ENCODE measurements at regions not wholly inside any gene's neighbourhood (a gene's known extent, or its start where the extent isn't known, plus 50 kb on each side); places are given as distances from the start of the nearest gene placed in this dataset.
A peak's percentile ranks its signal among the peaks of the same experiment; 100 is the strongest.

- peaks cover 2% of the 10 kb centered on the region for H3K9me3 ChIP-seq (ENCODE audit: low read depth, low read length)
- H3K27ac ChIP-seq (ENCODE audit: low read depth, low read length): no peak overlapping the region
Observed at GRCh38 chr7:155919391-155920067, 107.3 kb upstream of the SHH start.

GRCh38 chr7:155918720-155919390, 106.6 kb upstream of the SHH start:
- Histone ChIP-seq H3K4me1 (ENCODE audit: insufficient read depth, low read length) (no peaks in the 10 kb centered on the region), H3K79me2 (ENCODE audit: insufficient read depth, low read length) (no peaks in the 10 kb centered on the region), H3K9me3 (ENCODE audit: low read depth, low read length) (peaks cover 2% of the 10 kb centered on the region), H3K27ac (ENCODE audit: low read depth, low read length) (no peak overlapping the region), H3K36me3 (ENCODE audit: insufficient read depth, low read length) (no peaks in the 10 kb centered on the region), H4K20me1 (ENCODE audit: insufficient read depth, low read length) (no peaks in the 10 kb centered on the region), H2AFZ (ENCODE audit: low read length) (no peak overlapping the region), H3K4me3 (ENCODE audit: insufficient read depth, low read length) (no peak overlapping the region), H3K4me2 (ENCODE audit: insufficient read depth, low read length) (no peak overlapping the region), H3K27me3 (ENCODE audit: insufficient read depth, low read length) (no peaks in the 10 kb centered on the region)
- peak; percentile 89 for DNase-seq (ENCODE audit: insufficient read length, low spot score, missing footprints)
- TF ChIP-seq, protein P1, sequence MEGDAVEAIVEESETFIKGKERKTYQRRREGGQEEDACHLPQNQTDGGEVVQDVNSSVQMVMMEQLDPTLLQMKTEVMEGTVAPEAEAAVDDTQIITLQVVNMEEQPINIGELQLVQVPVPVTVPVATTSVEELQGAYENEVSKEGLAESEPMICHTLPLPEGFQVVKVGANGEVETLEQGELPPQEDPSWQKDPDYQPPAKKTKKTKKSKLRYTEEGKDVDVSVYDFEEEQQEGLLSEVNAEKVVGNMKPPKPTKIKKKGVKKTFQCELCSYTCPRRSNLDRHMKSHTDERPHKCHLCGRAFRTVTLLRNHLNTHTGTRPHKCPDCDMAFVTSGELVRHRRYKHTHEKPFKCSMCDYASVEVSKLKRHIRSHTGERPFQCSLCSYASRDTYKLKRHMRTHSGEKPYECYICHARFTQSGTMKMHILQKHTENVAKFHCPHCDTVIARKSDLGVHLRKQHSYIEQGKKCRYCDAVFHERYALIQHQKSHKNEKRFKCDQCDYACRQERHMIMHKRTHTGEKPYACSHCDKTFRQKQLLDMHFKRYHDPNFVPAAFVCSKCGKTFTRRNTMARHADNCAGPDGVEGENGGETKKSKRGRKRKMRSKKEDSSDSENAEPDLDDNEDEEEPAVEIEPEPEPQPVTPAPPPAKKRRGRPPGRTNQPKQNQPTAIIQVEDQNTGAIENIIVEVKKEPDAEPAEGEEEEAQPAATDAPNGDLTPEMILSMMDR (IDR thresholded peaks at IDR 0.05; ENCODE audit: extremely low read depth, low read depth, low read length): no peak

More at GRCh38 chr7:155919391-155920067, 107.3 kb upstream of the SHH start:
- no peak overlapping the region for H3K4me3 ChIP-seq (ENCODE audit: insufficient read depth, low read length)
- no peaks in the 10 kb centered on the region for H4K20me1 ChIP-seq (ENCODE audit: insufficient read depth, low read length)
- DNase-seq (ENCODE audit: insufficient read length, low spot score, missing footprints): no peak
- no peak overlapping the region for H3K4me2 ChIP-seq (ENCODE audit: insufficient read depth, low read length)
- TF ChIP-seq, protein P1 (IDR thresholded peaks at IDR 0.05; ENCODE audit: extremely low read depth, low read depth, low read length): no peak
- H3K36me3 ChIP-seq (ENCODE audit: insufficient read depth, low read length): no peaks in the 10 kb centered on the region
- no peaks in the 10 kb centered on the region for H3K4me1 ChIP-seq (ENCODE audit: insufficient read depth, low read length)
- no peaks in the 10 kb centered on the region for H3K79me2 ChIP-seq (ENCODE audit: insufficient read depth, low read length)
- no peak overlapping the region for H2AFZ ChIP-seq (ENCODE audit: low read length)
- no peaks in the 10 kb centered on the region for H3K27me3 ChIP-seq (ENCODE audit: insufficient read depth, low read length)

DNA sequence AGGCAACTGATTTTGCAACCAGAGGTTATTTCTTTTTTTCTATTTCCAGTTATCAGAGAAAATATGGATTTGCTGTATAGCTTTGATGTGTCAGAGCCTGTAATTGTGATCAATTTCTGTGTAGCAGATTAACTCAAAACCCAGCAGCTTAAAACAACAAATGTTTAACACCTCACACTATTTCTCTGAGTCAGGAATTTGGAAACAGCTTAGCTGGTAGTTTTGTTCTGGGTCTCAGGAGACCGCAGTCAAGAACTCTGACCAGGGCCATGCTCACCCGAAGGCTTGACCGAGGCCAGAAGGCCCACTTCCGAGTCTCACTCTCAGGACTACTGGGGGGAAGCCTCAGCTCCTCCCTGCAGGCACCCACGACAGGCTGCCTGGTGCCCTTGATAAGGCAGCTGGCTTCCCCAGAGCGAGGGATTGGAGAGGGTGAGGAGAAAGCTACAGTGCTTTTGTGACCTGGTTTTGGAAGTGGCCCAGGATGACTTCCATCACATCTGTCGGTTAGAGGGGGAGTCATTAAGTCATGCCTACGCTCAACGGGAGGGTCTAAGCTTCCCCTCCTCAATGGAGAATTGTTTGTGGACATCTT, 105.7 kb upstream of the SHH start:
- Histone ChIP-seq H3K4me3 (ENCODE audit: insufficient read depth, low read length) (no peak overlapping the region), H3K36me3 (ENCODE audit: insufficient read depth, low read length) (no peaks in the 10 kb centered on the region), H4K20me1 (ENCODE audit: insufficient read depth, low read length) (no peaks in the 10 kb centered on the region), H3K4me2 (ENCODE audit: insufficient read depth, low read length) (no peak overlapping the region), H3K27ac (ENCODE audit: low read depth, low read length) (no peak overlapping the region), H3K27me3 (ENCODE audit: insufficient read depth, low read length) (no peaks in the 10 kb centered on the region), H3K79me2 (ENCODE audit: insufficient read depth, low read length) (no peaks in the 10 kb centered on the region), H3K4me1 (ENCODE audit: insufficient read depth, low read length) (no peaks in the 10 kb centered on the region), H3K9me3 (ENCODE audit: low read depth, low read length) (peaks cover 2% of the 10 kb centered on the region), H2AFZ (ENCODE audit: low read length) (no peak overlapping the region)
- no peak for DNase-seq (ENCODE audit: insufficient read length, low spot score, missing footprints)
- TF ChIP-seq, protein P1 (IDR thresholded peaks at IDR 0.05; ENCODE audit: extremely low read depth, low read depth, low read length): no peak

Data from osteoblast (primary cell).